ENCODE measurements at regions not wholly inside any gene's neighbourhood (a gene's known extent, or its start where the extent isn't known, plus 50 kb on each side); places are given as distances from the start of the nearest gene placed in this dataset.

GRCh38 chr10:84943541-84943940 lies 615.2 kb downstream of the CCSER2 start:
- TF ChIP-seq POLR2A (IDR thresholded peaks at IDR 0.05; ENCODE audit: low read depth), result no peak
- no peak for TF ChIP-seq CTCF (IDR thresholded peaks at IDR 0.05)
- TF ChIP-seq POLR2AphosphoS5 (IDR thresholded peaks at IDR 0.05), result no peak
- TF ChIP-seq EP300 (IDR thresholded peaks at IDR 0.05), result no peak
